ENCODE measurements at regions not wholly inside any gene's neighbourhood (a gene's known extent, or its start where the extent isn't known, plus 50 kb on each side); places are given as distances from the start of the nearest gene placed in this dataset.

GRCh38 chr2:48912110-48912509 is 156.6 kb upstream of the LHCGR start:
- peak in 5 of 58 donors; percentile 6 to 31 (median 10) for DNase-seq

DNA sequence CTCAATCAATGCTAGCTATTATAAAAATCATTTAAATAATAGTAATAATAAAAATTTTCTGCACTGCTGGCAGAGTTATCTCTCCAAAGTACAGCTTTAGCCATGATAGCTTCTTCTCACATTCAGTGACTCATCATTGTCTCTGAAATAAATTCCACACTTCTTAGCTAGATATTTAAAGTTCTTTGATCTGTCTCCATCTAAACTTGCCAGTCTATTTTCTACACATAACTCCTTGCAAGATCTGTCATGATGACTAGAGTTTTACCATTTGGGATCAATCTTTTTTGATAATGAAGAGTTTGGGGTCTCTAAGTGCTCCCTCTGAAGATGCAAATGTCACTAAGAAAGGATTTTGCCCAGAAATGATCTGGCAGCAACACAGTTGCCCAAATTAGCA is 155.4 kb upstream of the LHCGR start:
- no peak for DNase-seq

- peak in 1 of 58 donors; percentile 11 for DNase-seq
These were observed 151.1 kb upstream of the LHCGR start for GRCh38 chr2:48906633-48907032.

GRCh38 chr2:48905696-48906095 is 150.2 kb upstream of the LHCGR start:
- no peak for DNase-seq

GRCh38 chr2:48902521-48902920 is 147.0 kb upstream of the LHCGR start:
- DNase-seq = no peak

DNA sequence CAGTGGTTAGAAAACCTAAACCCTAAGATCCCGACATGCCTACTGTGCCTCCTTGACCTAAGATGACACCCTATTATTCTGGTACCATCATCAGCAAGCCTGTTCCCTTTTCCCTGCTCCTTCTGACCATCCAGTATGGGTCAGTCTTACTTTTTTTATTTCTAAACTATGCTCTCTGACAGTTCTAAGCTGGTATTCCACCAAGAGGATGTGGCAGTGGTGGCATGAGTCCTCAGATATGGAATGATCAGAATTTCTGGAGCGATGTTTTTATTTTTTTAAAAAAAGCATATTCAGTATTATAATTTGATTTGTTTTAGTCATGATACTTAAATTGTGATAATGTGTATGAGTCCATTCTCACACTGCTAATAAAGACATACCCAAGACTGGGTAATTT is 145.9 kb upstream of the LHCGR start:
- no peak for DNase-seq

- no peak for DNase-seq
These were observed 145.5 kb upstream of the LHCGR start for GRCh38 chr2:48901015-48901343.

- DNase-seq = peak in 35 of 58 donors; percentile 8 to 83 (median 37)
These were observed 144.9 kb upstream of the LHCGR start for GRCh38 chr2:48900321-48901014.

- no peak for DNase-seq
These were observed 141.3 kb upstream of the LHCGR start for GRCh38 chr2:48896870-48897269.

- DNase-seq = no peak
These were observed 135.1 kb upstream of the LHCGR start for GRCh38 chr2:48890454-48891131.

GRCh38 chr2:48888066-48888465 is 132.5 kb upstream of the LHCGR start:
- DNase-seq = no peak

DNA sequence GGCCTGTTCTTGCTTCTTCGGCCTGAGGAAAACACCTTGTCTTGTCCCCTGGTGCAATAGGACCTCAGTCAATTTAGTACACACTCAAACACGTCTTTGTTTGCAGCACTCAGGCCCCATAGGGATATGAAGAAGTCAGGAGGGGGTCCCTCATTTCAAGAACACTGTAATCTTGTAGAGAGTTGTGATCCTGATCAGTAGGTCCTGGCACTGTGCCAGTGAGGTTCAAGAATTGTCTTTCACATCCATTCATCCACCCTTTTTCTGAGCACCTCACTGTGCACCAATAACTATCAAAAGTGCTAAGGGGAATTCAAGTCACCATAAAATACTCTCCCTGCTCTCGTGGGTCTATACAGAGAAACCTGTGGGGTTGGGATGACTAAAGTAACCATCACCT is 131.4 kb upstream of the LHCGR start:
- no peak for DNase-seq

DNA sequence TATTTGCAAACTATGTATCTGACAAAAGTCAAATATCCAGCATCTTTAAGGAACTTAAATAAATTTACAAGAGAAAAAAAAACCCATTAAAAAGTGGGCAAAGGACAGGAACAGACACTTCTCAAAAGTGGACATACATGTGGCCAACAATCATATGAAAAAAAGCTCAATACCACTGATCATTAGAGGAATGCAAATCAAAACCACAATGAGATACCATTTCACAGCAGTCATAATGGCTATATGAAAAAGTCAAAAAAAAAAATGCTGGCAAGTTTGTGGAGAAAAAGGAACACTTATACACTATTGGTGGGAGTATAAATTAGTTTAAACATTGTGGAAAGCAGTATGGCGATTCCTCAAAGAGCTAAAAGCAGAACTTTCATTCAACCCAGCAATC is 130.3 kb upstream of the LHCGR start:
- DNase-seq = no peak

- DNase-seq = no peak
These were observed 128.1 kb upstream of the LHCGR start for GRCh38 chr2:48883661-48884060.

GRCh38 chr2:48874282-48874681 is 118.8 kb upstream of the LHCGR start:
- no peak for DNase-seq

DNA sequence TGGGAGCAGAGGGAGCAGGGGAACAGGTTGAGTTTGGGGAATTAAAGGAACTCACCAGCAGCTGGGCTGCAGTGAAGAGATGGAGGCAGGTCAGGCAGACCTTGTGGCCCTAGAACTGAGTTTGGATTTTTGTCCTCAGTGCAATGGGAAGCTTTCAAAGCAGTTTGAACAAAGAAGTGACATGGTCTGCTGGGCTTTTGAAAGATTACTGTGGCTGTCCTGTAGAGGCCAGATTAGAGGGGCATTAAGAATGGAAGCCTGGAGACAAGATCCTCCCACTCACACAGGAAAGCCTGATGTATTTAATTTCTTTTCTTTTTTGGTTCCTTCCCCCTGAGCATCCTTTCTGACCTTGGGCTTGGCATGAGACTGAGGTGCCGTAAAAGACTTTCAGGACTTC is 118.1 kb upstream of the LHCGR start:
- DNase-seq = no peak

GRCh38 chr2:48870942-48871341 is 115.4 kb upstream of the LHCGR start:
- no peak for DNase-seq

DNA sequence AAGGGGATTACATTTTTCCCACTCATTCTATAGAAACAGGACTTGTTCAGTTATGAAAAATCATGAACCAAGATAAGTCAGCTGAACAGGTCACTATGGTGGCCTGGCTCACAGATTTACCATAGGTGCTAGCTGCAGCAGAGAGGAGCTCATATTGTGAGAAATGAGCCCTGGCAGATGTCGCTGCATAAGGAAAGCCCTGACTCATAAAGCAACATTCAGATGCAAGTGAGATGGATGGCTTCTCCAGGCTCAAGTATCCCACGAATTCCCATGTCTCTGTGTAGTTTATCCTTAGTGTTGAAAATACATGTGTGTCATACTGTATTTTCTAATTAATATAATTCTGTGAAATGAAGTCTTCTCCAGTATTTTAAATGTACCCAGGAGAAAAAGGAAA is 115.0 kb upstream of the LHCGR start:
- DNase-seq = peak in 3 of 58 donors; percentile 1 to 4 (median 1)

- no peak for DNase-seq
These were observed 110.2 kb upstream of the LHCGR start for GRCh38 chr2:48865704-48866103.

- DNase-seq = no peak
These were observed 104.9 kb upstream of the LHCGR start for GRCh38 chr2:48860380-48860779.

DNA sequence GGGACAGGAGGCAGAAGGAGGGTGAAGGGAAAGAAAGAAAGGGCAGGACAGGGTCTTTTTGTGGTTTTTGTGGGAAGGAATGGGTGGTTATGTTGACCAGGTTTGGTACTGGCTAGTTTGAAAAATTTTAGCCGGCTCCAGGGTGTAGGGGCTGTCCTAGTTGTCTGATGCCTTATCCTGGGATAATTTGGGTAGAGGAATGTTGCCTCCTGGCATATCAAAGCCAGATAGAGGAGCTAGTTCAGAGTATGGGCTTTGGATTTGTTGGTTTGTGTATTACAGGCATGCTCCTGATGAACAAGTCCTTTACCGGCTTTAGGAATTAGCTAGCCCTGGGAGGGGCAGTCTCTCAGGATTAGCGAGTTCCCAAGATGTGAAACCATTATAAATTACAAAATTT is 101.1 kb upstream of the LHCGR start:
- no peak for DNase-seq

- no peak for DNase-seq
These were observed 100.6 kb upstream of the LHCGR start for GRCh38 chr2:48856144-48856543.

GRCh38 chr2:48855142-48855541 is 99.6 kb upstream of the LHCGR start:
- peak in 3 of 58 donors; percentile 10 to 61 (median 33) for DNase-seq
